Ecto neural progenitor cell (in vitro differentiated cells): ENCODE measurements at regions not wholly inside any gene's neighbourhood (a gene's known extent, or its start where the extent isn't known, plus 50 kb on each side); places are given as distances from the start of the nearest gene placed in this dataset.

Experiments
- DNase-seq: peaks from one replicate; pipeline ENCODE4 v3.0.0-alpha.2; 2018; ENCODE audit warnings: low spot score

- DNase-seq: no peak
These were observed 173.2 kb upstream of the TRPC7 start for GRCh38 chr5:136538534-136538933.

DNA sequence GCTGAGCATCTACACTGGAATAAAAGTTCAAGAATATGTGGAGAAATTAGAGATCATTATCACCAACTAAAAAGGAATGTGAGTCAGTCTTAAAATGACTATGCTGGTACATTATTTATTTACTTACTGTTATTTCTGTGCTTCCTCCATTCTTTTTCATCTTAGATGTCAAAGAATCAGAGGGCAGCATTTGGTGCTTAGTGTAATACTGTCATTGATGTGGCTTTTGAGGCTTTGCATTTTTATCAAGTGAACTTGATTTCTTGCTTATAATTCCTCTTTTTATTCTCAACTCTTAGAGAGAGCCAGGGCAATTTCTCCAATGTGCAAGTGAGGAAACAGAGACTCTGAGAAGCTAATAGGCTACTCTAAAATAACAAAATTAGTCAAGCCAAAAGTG, 163.7 kb upstream of the TRPC7 start:
- DNase-seq: no peak

- no peak for DNase-seq
These were observed 163.2 kb upstream of the TRPC7 start for GRCh38 chr5:136528481-136529030.

- no peak for DNase-seq
These were observed 162.0 kb upstream of the TRPC7 start for GRCh38 chr5:136527311-136527710.

DNA sequence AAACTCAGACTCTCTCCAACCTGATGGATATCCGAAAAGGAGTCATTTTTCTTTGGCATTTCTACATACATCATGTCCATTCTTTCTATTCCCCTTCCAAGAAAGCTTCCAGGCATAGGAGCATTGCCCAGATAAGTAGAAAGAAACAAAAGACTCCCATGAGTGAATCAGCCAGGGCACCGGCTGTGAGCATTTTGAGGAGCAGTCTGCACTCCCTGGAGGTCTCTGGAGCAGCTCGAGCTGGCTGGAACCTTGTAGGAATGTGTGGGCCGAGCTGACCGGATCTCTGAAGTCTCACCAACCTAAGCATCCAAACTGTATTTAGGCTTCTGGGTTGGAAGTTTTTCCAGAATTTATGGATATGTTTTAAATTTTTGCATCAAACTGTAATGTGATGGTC, 161.4 kb upstream of the TRPC7 start:
- no peak for DNase-seq

- no peak for DNase-seq
These were observed 160.7 kb upstream of the TRPC7 start for GRCh38 chr5:136526021-136526420.

DNA sequence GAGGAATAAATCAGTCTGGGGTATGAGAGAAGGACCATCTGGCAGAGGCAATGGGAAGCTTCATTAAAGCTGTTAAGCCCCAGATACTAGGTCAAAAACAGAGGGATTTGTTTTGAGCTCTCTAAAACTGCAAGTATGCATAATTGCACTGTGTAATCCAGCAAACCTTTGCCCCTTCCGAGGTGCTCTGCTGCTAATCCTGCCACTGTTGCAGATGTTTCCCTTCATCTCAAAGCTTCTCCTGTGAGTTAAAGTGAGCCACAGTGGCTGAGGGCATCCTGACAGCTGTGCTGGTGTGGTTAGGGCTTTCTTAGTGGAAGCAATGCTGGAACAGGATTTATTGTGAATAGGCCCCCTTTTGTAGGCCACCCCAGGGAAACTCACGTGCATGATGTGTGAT, 160.3 kb upstream of the TRPC7 start:
- DNase-seq: peak; percentile 57

- no peak for DNase-seq
These were observed 157.0 kb upstream of the TRPC7 start for GRCh38 chr5:136522217-136522956.

DNA sequence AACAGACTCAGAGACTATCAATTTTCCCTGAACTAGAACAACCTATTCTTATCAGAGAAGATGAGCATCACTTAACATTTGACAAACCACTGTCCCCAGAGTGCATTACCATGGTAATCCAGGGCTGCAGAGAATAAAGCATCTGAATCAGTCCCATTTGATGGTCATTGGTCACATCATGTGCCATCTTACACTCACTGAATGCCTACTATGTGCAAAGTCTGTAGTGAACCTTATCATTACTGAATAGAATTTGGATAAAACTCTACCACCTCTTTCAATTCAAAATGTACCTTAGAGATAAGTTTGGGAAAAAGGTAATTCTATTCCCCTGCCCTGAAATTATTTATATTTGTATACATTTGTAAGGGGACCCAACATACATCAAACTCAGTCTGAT, 156.4 kb upstream of the TRPC7 start:
- DNase-seq: no peak

GRCh38 chr5:136518814-136519213, 153.5 kb upstream of the TRPC7 start:
- no peak for DNase-seq

- DNase-seq: no peak
These were observed 152.8 kb upstream of the TRPC7 start for GRCh38 chr5:136518174-136518573.

- no peak for DNase-seq
These were observed 152.4 kb upstream of the TRPC7 start for GRCh38 chr5:136517755-136518154.

DNA sequence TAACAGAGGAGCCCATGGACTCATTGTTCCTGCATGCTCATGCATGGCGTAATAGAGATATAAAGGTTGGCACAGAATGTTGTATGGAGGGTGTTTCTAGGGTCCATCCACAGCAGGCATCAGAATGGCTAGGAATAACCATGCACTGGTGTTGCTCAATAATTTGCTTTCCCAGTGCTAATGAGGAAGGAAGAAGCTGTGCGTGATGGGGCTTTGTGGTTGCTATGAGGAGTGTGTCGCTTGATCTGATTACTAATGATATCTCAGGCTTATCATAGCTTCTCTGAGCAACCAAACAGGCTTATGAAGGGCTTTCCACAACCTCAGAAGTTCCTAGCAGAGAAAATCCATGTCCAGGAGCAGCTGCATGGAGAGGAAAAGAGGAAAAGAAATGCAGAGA, 151.3 kb upstream of the TRPC7 start:
- no peak for DNase-seq

GRCh38 chr5:136513430-136513829, 148.1 kb upstream of the TRPC7 start:
- no peak for DNase-seq

DNA sequence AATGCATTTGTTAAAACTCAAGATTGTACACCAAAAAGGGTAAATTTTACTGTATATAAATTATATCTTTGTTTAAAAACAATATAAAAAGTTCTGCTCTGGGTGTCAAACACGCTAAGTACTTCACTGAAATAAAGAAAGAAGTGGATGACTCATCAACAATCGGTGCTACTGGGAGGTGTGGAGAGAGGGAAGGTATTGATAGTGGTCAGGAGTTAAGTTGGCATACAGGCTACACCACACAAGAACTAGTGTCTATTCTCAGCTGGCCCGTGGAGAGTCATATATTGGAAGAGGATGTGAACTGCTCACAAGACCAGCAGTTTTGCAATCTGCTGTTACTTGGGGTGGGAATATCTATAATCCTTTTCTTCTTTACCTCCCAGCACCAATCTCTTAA, 145.7 kb upstream of the TRPC7 start:
- no peak for DNase-seq

DNA sequence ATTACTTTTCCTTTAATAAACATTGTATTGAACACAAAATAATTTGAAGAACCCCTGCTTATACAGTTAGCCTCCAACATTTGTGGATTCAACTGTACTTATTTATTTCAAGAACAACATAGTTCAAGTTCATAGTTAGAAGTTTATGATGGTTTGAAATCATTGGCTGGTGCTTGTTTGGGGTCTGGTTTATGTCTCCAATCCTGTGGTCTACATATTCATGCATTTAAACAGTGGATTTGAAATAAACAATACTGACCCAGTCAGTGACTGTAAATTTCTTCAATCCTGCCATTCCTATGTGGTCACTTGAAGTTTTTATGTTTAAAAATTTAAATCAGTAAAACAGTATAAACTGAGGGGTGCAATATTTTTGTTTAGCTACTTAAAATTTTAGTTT, 145.1 kb upstream of the TRPC7 start:
- DNase-seq: no peak

- DNase-seq: no peak
These were observed 140.8 kb upstream of the TRPC7 start for GRCh38 chr5:136506131-136506530.

- DNase-seq: no peak
These were observed 135.8 kb upstream of the TRPC7 start for GRCh38 chr5:136501133-136501532.

GRCh38 chr5:136492587-136492986, 127.2 kb upstream of the TRPC7 start:
- DNase-seq: no peak

DNA sequence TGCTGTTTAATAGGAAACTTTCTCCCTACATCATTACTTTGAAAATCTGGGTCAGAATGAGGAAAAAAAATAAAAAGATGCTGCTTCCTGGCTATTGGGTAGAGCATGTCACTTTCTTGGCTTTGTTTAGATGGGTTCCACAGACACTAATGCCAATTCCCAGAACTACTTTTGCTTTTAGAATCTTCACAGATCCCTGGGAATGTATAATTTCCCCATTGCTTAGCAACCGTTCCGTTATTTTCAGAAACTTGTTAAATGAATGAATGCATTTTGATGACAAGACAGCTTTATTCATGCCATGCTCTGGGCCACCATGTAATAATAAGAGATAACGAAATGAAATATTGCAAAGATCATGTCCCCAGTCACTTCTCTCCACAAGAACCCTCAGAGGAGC, 126.5 kb upstream of the TRPC7 start:
- DNase-seq: no peak

DNA sequence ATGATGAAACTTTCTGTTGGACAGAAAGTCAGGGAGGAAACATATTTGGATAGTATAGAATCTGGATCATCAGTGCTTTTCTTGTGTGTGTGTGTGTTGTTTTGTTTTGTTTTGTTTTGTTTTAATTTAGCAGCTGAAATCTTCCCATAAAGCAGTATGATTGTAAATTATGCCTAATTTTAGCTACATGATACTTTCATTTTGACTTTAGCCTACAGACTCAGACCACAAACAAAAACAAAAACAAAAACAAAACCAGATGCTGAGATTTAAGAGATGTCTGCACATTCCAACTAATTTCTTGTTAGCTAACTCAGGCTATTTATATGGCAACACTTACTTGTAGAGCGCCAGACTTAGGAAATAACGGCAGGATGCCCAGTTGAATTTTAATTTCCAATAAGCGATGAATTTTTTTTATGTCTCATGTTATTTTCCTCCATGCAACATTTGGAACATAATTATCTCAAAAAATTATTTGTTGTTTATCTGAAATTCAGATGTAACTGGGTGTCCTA, 119.5 kb upstream of the TRPC7 start:
- no peak for DNase-seq

GRCh38 chr5:136482206-136482605, 116.9 kb upstream of the TRPC7 start:
- no peak for DNase-seq

DNA sequence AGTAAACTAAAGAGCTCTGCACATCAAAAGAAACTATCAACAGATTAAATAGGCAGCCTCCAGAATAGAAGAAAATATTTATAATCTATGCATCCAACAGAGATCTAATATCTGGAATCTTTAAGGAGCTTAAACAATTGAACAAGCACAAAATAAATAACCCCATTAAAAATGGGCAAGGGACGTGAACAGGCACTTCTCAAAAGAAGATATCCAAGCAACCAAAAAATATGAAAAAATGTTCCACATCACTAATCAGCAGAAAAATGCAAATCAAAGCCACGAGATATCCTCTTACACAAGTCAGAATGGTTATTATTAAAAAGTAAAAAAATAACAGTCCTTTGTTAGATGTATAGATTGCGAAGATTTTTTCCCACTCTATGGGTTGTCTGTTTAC, 109.1 kb upstream of the TRPC7 start:
- no peak for DNase-seq

- no peak for DNase-seq
These were observed 102.3 kb upstream of the TRPC7 start for GRCh38 chr5:136467632-136468031.
